ENCODE measurements at regions not wholly inside any gene's neighbourhood (a gene's known extent, or its start where the extent isn't known, plus 50 kb on each side); places are given as distances from the start of the nearest gene placed in this dataset.

DNA sequence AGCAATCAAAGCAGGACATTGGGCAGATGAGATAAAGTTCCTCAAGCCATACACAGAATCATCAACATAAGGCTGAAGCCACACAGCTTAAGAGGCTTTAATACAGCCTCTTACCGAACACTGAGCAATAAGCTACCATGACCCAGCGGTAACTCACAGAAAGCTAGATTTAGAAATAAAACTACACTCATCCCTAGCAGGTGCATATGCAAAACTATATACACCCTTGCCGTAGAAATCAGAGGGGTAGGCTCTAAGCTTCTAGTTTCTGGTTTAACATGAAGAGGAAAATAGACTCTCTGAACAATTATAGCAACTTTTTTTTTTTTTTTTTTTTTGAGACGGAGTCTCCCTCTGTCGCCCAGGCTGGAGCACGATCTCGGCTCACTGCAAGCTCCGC is 428.8 kb upstream of the FIGN start:
- Histone ChIP-seq H3K18ac (ENCODE audit: extremely low read depth, low read length) (no peak overlapping the region), H3K79me2 (ENCODE audit: control insufficient read depth in 1 of 2, insufficient read depth in 2 of 2, low read length in 2 of 2) (no peaks in the 10 kb centered on the region), H3K4ac (replicated peaks; ENCODE audit: insufficient read length, low read depth, low read length) (no peak overlapping the region), H3K23me2 (ENCODE audit: low read depth, low read length) (no peaks in the 10 kb centered on the region), H4K8ac (ENCODE audit: extremely low read depth, insufficient read depth, low read length) (no peak overlapping the region), H2AK5ac (ENCODE audit: low read depth, low read length) (no peak overlapping the region), H2AFZ (ENCODE audit: low read length) (no peak overlapping the region), H4K20me1 (replicated peaks in 1 of 2; ENCODE audit: control insufficient read depth in 1 of 2, insufficient read depth in 2 of 2, low read length in 2 of 2) (no peaks in the 10 kb centered on the region), H3K9ac (replicated peaks in 1 of 4; ENCODE audit: extremely low read depth in 1 of 4, low read depth in 3 of 4, low read length in 3 of 4) (no peak overlapping the region), H3K56ac (replicated peaks; ENCODE audit: insufficient read length, low read depth, low read length) (no peak overlapping the region), H2BK20ac (ENCODE audit: low read length) (no peak overlapping the region), H3K36me3 (ENCODE audit: control insufficient read depth in 2 of 4, insufficient read depth in 4 of 4, low read length in 3 of 4) (no peaks in the 10 kb centered on the region), H2BK120ac (replicated peaks; ENCODE audit: low read depth, low read length) (no peak overlapping the region), H3K4me1 (replicated peaks in 1 of 4; ENCODE audit: control insufficient read depth in 3 of 4, insufficient read depth in 4 of 4, low read length in 3 of 4) (no peaks in the 10 kb centered on the region), H3K9me3 (ENCODE audit: insufficient read depth in 2 of 2, low read depth in 1 of 2, low read length in 1 of 2) (peaks cover 0 to 4% of the 10 kb centered on the region in 2 experiments; a peak in 1 of 4 replicates), H3K14ac (ENCODE audit: insufficient read length) (no peak overlapping the region), H4K5ac (ENCODE audit: insufficient read length, low read depth, low read length) (no peak overlapping the region), H3K4me3 (ENCODE audit: extremely low read depth in 1 of 4, insufficient read depth in 2 of 4, low read depth in 3 of 4, low read length in 4 of 4) (no peak overlapping the region), H3K79me1 (ENCODE audit: low read depth, low read length) (no peaks in the 10 kb centered on the region), H2BK5ac (ENCODE audit: low read depth, low read length) (no peak overlapping the region), H3K4me2 (ENCODE audit: insufficient read depth in 1 of 2, low read depth in 2 of 2, low read length in 2 of 2) (no peak overlapping the region), H2BK12ac (ENCODE audit: low read depth, low read length) (no peak overlapping the region), H3K27ac (ENCODE audit: low read depth, low read length) (no peak overlapping the region), H3K27me3 (replicated peaks in 1 of 4; ENCODE audit: control insufficient read depth in 3 of 4, extremely low read depth in 1 of 4, insufficient read depth in 3 of 4, low read length in 3 of 4) (no peaks in the 10 kb centered on the region), H4K91ac (replicated peaks; ENCODE audit: insufficient read length, low read length) (no peak overlapping the region), H3K23ac (ENCODE audit: insufficient read length) (no peak overlapping the region), H2BK15ac (ENCODE audit: low read length) (no peak overlapping the region)
- POLR2A ChIA-PET (ENCODE audit: partially characterized antibody): no interaction called here
- TF ChIP-seq CBX5 (IDR thresholded peaks at IDR 0.05; ENCODE audit: low read depth, low read length) (no peak), BCL11A (IDR thresholded peaks at IDR 0.05; ENCODE audit: low read depth in 2 of 2, low read length in 2 of 2) (no peak), TEAD4 (IDR thresholded peaks at IDR 0.05; ENCODE audit: low read depth, low read length) (no peak), SAP30 (IDR thresholded peaks at IDR 0.05; ENCODE audit: insufficient read depth, insufficient replicate concordance, low read length) (no peak), RAD21 (IDR thresholded peaks at IDR 0.05 in 1 of 2, conservative IDR thresholded peaks at IDR 0.05 in 1 of 2; ENCODE audit: low read depth in 2 of 2, low read length in 2 of 2) (no peak)
- TF ChIP-seq, protein P1, sequence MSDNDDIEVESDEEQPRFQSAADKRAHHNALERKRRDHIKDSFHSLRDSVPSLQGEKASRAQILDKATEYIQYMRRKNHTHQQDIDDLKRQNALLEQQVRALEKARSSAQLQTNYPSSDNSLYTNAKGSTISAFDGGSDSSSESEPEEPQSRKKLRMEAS (IDR thresholded peaks at IDR 0.05): no peak
- TF ChIP-seq, protein P2, sequence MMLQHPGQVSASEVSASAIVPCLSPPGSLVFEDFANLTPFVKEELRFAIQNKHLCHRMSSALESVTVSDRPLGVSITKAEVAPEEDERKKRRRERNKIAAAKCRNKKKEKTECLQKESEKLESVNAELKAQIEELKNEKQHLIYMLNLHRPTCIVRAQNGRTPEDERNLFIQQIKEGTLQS (IDR thresholded peaks at IDR 0.05; ENCODE audit: insufficient read depth, low read depth, low read length): no peak
- DNase-seq (ENCODE audit: low read depth in 1 of 2, low spot score in 2 of 2) (no peak), FAIRE-seq (no peak)
- CTCF ChIA-PET (ENCODE audit: partially characterized antibody): interaction anchor here (0.5 to 1.5 kb wide), 6 partner anchors 10 to 773 kb away, joined by 3 to 4 read pairs (median 3); no protein-coding TSS in a partner anchor
- 97% methylated on average over 3 of the region's 8 CpGs; no CpG with 5 or more reads in 1 of the 2 experiments for WGBS, 2 experiments (ENCODE audit: extremely low coverage in 1 of 2, insufficient coverage in 1 of 2, insufficient read length in 1 of 2, insufficient replicate concordance in 2 of 2, low coverage in 1 of 2, low lambda C conversion rate in 2 of 2, missing lambda C conversion rate in 1 of 2)

All from H1 (cell line).